HG03139 (cell line): ENCODE measurements at regions not wholly inside any gene's neighbourhood (a gene's known extent, or its start where the extent isn't known, plus 50 kb on each side); places are given as distances from the start of the nearest gene placed in this dataset.
"Not testable (repeated sequence)": the region's sequence is repeated elsewhere in the genome, so short reads cannot be mapped to it uniquely, and the experiment has no call there.

Experiments used
- ATAC-seq: cut with Tn5 transposase; IDR thresholded peaks from one replicate; pipeline ENCODE4 v1.9.1; 2021; ENCODE audit not compliant: unreplicated experiment

DNA sequence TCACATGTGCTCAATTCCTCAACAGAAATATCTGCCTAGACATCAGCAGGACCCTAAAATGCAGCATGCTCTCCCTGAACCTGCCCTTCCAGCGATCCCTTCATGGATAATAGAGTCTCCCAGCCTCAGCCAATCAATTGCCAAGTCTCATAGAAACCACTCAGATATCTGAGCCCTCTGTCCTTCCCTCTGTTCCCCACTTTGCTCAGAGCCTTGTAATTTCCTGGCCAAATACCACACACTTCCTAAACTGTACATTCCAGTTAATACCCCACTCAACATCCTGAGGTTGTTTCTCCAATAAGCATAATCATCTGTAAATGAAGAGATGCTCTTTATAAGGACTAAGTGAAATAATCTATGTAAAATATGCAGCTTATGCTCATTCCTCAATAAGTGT, 59.3 kb upstream of the PTGFRN start:
- ATAC-seq: no peak

DNA sequence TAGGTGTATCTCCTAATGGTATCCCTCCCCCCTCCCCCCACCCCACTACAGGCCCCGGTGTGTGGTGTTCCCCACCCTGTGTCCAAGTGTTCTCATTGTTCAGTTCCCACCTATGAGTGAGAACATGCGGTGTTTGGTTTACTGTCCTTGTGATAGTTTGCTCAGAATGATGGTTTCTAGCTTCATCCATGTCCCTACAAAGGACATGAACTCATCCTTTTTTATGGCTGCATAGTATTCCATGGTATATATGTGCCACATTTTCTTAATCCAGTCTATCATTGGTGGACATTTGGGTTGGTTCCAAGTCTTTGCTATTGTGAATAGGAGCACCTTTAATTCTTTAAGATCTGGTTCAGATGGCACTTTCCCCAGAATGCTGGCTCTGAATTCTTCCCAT, 58.5 kb upstream of the PTGFRN start:
- not testable (repeated sequence) for ATAC-seq

DNA sequence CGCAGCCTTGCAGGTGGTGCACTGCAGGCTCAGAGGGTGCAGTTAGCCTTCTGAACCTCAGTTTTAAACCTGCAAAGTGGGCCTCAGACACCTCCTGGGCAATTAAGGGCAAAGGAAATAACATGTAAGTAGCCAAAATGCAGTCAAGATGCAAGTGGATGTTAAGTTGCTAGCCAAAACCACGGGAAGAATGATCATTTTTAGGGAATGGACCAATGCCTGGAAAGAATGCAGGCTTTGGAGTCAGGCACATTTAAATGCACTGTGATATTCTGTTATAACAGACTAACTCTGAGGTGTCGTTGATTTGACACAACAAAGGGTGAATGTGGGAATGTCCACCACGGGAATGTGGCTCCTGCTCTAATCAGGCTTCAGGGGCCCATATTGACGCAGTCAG, 57.9 kb upstream of the PTGFRN start:
- ATAC-seq: no peak

DNA sequence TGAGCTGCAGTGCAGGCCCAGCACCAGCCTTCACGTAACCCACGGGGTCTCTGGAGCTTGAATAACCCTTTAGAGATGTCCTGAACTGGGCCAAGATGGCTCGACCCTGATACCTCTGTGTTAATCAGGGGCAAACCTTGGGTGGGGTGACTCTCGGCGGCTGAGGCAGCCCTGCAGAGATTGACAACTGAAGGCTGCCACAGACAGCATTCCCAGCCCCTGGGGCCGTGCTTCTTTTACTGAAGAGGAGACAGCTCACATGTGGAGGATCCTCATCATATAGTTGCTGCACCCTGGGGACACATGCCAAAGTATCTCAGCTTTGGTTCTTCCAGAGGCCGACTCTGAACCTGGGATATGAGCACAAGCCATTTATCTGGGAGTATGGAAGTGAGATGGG, 57.3 kb upstream of the PTGFRN start:
- ATAC-seq: no peak

DNA sequence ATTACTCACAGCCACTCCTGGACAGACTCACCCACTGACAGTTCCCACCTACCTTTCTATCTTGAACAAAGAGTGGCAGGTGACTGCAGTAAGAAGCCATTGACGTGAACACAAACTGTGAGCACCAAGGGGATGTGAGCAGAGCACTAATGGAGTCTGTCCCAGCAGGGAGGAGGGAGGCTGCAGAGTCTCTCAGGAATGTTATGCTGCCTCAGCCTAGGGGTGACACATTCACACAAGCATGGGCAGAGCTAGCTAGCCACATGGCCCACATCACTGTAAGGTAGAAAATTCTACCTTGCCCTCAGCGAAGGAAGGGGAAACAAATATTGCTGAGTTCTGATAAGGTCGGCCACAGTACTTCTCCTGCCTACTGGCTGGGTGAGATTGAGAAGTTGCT, 56.8 kb upstream of the PTGFRN start:
- ATAC-seq: no peak

DNA sequence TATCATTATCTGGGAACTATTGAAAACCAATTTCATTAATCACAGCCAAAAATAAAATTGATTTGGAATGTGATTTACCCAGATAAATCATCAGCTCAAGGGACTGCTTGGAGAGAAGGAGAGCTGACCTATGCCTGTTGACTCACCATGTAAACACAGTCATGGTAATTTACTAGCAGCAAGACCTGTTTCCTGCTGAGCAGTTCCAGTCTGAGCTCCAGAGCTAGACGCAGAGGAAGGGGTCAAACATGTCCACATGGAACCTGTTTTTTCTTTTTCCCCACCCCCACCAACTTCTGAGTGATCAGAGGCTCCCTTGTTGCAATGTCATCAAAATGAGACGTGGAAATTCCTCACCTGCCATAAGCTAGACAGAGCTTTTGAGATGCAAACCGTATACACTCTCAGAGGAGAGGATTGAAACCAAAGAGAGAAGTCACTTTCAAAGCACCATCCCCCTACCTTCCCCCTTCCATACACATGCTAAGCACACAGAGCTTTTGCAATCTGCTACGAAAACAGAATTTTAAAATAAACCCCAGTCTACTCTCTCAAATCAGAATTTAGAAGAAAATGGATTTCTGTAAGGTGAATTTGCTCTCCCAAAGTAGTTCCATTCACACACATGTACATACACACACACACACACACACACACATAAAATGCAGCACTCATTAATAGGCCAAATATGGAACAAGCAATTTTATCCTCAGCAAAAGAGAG, 55.9 kb upstream of the PTGFRN start:
- no peak for ATAC-seq

DNA sequence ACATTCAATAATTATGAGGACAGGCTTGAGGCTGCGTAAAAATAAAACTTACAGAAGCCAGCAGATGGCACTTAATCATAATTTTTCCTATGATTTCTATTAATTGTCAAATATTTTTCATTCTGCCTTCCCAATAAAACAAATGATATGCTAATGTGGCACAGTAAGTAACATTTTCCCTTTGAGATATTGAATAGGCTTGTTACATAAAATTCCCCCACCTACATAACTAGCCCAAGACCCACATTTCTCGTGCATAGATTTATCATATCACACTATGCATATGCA, 55.4 kb upstream of the PTGFRN start:
- ATAC-seq: no peak

DNA sequence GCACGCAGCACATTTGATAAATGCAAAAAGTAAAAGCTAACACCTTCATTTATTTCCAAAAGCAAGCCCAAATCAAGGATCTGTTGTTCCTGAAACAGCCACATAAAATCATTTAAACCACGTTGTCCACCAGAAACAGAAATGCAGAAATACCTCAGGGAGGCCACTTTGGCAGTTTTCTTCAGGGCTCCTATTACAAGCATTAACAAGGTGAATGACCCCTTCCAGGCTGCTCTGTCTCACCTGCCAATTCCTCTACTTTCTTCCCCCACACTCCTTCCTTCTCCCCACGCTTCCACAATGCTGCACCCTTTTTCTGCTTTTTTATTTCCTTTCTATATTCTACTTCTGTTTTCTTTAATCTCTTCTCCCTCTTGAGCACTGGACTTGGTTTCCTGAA, 55.0 kb upstream of the PTGFRN start:
- no peak for ATAC-seq

DNA sequence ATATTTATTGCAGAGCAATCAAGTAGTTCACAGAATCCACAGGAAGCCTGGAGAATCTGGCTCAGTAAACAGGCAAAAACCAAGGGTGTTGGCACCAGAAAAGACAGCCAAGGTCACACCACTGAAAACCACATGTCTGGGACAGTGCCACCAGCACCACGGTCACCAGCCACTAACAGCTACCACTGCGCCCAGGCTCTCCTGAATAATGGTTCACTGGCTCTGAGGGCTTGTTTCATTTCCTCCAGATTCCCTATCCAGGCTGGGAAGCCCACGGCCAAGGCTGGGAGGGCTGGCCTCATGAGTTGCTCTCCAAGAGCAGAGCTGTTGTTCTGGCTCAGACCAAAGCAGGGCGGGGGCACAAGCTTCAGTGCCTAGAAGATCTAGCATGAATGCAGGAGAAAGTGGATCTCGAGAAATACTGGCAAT, 54.5 kb upstream of the PTGFRN start:
- no peak for ATAC-seq

DNA sequence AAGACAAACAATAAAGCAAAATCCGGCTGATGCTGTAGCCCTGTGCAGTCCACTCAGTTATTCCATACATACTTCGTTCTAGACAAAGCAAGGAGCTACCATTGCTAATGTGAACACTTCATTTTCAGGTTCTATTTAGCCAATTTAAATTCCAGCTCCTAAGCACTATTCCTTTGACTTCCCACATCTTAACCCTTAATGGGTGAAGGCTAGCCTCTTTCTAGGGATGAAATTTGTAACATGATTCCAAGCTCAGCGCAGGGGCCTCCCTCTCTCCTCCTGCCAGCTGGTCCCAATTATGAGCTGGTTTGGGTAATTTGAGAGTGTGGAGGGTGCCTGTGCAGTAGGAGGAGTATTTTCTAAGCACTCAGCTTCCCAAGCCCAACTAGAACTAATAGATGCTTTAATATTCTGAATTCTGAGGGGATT, 53.9 kb upstream of the PTGFRN start:
- no peak for ATAC-seq

DNA sequence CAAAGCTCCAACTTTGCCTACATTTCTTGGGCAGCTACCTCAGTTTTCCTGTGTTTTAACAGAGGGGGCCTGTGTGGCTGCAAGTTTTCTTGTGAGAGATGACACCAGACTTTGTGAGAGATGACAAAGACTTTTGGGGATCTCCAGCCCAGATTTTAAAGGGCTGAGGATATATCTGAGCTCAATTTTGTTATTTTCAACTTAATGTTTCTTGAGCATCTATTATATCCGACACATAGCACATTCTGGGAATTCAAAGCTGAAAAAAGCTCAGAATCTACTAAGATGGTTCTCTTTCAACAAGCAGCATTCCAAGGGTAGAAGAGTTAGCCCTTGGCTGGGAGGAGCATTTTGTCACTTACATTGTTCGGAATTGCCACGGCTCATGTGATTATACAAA, 53.4 kb upstream of the PTGFRN start:
- ATAC-seq: no peak

DNA sequence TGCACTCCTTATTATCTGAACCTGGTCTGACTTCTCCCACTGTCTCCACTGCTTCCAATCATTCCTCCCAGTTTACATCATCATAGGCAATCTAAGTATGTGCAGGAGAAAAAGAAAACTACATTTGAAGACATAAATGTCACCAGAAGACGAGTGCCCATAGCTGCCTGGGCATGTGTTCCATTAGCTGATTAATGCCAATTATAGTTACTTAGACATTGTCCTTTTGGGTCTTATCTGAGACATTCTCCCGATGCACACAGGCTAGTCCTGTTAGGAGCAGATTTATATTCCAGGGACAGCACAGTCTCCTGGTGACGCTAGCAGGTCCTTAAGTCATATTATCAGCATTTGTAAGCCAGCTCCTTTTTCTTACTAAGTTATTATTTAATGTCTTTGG, 52.6 kb upstream of the PTGFRN start:
- ATAC-seq: no peak
